Stomach (tissue), 8 donors: ENCODE measurements at regions not wholly inside any gene's neighbourhood (a gene's known extent, or its start where the extent isn't known, plus 50 kb on each side); places are given as distances from the start of the nearest gene placed in this dataset.

Source experiments
- DNase-seq, 2 donors: peaks; one replicate each; pipeline versions ENCODE4 v3.0.0 to v3.0.0-alpha.2; 2013 to 2019
- H3K27ac ChIP-seq, 5 donors: fragments of 200-600 bp in 4 of 5; sonication (generic) in 4 of 5; one replicate each; pipeline ENCODE4 v1.5.1; 2013 to 2019; ENCODE audit warnings: mild to moderate bottlenecking in 1 of 5, moderate library complexity in 1 of 5
- H3K27me3 ChIP-seq, 3 donors: fragments of 200-600 bp; sonication (generic); one replicate each; pipeline ENCODE4 v1.5.1; 2017 to 2019; ENCODE audit warnings: mixed run types in 1 of 3
- H3K36me3 ChIP-seq, 4 donors: fragments of 200-600 bp; sonication (generic); 1 replicate in 3 of 4; 2 replicates in 1 of 4; pipeline ENCODE4 v1.5.1; 2016 to 2019
- H3K4me1 ChIP-seq, 4 donors: fragments of 200-600 bp; sonication (generic); one replicate each; pipeline ENCODE4 v1.5.1; 2016 to 2019
- H3K4me3 ChIP-seq, 4 donors: fragments of 200-600 bp; sonication (generic) in 3 of 4; one replicate each; pipeline ENCODE4 v1.5.1; 2016 to 2019; ENCODE audit warnings: mild to moderate bottlenecking in 1 of 4
- H3K9me3 ChIP-seq, 4 donors: fragments of 200-600 bp; sonication (generic); one replicate each; pipeline ENCODE4 v1.5.1; 2016 to 2019
- CTCF ChIP-seq, 7 experiments: fragments of 450-650 bp in 4 of 7; fragments of 200-600 bp in 3 of 7; sonication (generic) in 3 of 7; IDR thresholded peaks; one replicate each; pipeline ENCODE4 v1.5.1; 2016 to 2019; ENCODE audit warnings: antibody characterized with exemption in 7 of 7, control low read depth in 2 of 7, mild to moderate bottlenecking in 1 of 7
- EP300 ChIP-seq: sonication (generic); formaldehyde crosslinking; IDR thresholded peaks from one replicate; pipeline ENCODE4 v1.6.1; 2017; ENCODE audit warnings: antibody characterized with exemption
- POLR2A ChIP-seq, 4 donors: fragments of 450-650 bp; IDR thresholded peaks; one replicate each; pipeline ENCODE4 v1.6.1; 2016; ENCODE audit warnings: antibody characterized with exemption in 4 of 4, control low read depth in 2 of 4, mild to moderate bottlenecking in 1 of 4, moderate library complexity in 1 of 4
- POLR2AphosphoS5 ChIP-seq, 3 donors: sonication (generic); formaldehyde crosslinking; IDR thresholded peaks; one replicate each; pipeline ENCODE4 v1.6.1; 2016; ENCODE audit warnings: antibody characterized with exemption in 3 of 3
- WGBS, 5 donors: extraction: QIAGEN DNeasy Blood & Tissue Kit in 3 of 5; methylation state at CpG; one replicate each; pipeline versions ENCODE4 v1.1.5 to v1.1.7; 2013 to 2018; 5-methylcytosine and 5-hydroxymethylcytosine counted together
- intact Hi-C: fragments of 100-400 bp; cut with DNase I; formaldehyde crosslinking; loops from one replicate; pipeline ENCODE4 v1.15.1; 2023; ENCODE audit warnings: low total_unique reads
- donor health status: healthy with polysubstance abuse.
- donor health status: Bipolar disorder and iron deficiency.
- donor health status: healthy.

GRCh38 chr1:56189946-56190805 lies 389.2 kb downstream of the PLPP3 start:
- no peak for TF ChIP-seq CTCF (IDR thresholded peaks at IDR 0.05)
- no peak for TF ChIP-seq POLR2AphosphoS5 (IDR thresholded peaks at IDR 0.05)
- TF ChIP-seq POLR2A (IDR thresholded peaks at IDR 0.05): no peak
- TF ChIP-seq EP300: no peak
- Histone ChIP-seq H3K27ac (peak overlapping the region in 1 of 5 donors; percentile 2), H3K36me3 (no peaks in the 10 kb centered on the region), H3K27me3 (no peaks in the 10 kb centered on the region), H3K4me3 (no peak overlapping the region), H3K4me1 (no peaks in the 10 kb centered on the region), H3K9me3 (no peaks in the 10 kb centered on the region)
- 67 to 80% (median 73%) methylated on average over 11 of the region's 11 CpGs for WGBS, 5 donors
- intact Hi-C loops: no loop called here
- no peak for DNase-seq

- H3K36me3 ChIP-seq: no peaks in the 10 kb centered on the region
- H3K27ac ChIP-seq: no peak overlapping the region
- 37 to 64% (median 58%) methylated on average over 2 of the region's 2 CpGs for WGBS, 5 donors
- H3K4me3 ChIP-seq: no peak overlapping the region
- no peak for DNase-seq
- H3K27me3 ChIP-seq: no peaks in the 10 kb centered on the region
- intact Hi-C loops: no loop called here
- H3K9me3 ChIP-seq: no peaks in the 10 kb centered on the region
- TF ChIP-seq POLR2AphosphoS5 (IDR thresholded peaks at IDR 0.05): no peak
- no peak for TF ChIP-seq POLR2A (IDR thresholded peaks at IDR 0.05)
- no peak for TF ChIP-seq CTCF (IDR thresholded peaks at IDR 0.05)
- no peak for TF ChIP-seq EP300
- no peaks in the 10 kb centered on the region for H3K4me1 ChIP-seq
Observed at GRCh38 chr1:56189454-56189853, 389.9 kb downstream of the PLPP3 start.

GRCh38 chr1:56188855-56189254 lies 390.5 kb downstream of the PLPP3 start:
- DNase-seq: no peak
- no peak overlapping the region for H3K27ac ChIP-seq
- intact Hi-C loops: no loop called here
- H3K4me3 ChIP-seq: no peak overlapping the region
- H3K27me3 ChIP-seq: no peaks in the 10 kb centered on the region
- H3K9me3 ChIP-seq: no peaks in the 10 kb centered on the region
- H3K36me3 ChIP-seq: no peaks in the 10 kb centered on the region
- WGBS, 5 donors: 35 to 57% (median 41%) methylated on average over 3 of the region's 3 CpGs
- no peak for TF ChIP-seq POLR2A (IDR thresholded peaks at IDR 0.05)
- TF ChIP-seq EP300: no peak
- no peak for TF ChIP-seq CTCF (IDR thresholded peaks at IDR 0.05)
- TF ChIP-seq POLR2AphosphoS5 (IDR thresholded peaks at IDR 0.05): no peak
- H3K4me1 ChIP-seq: no peaks in the 10 kb centered on the region

GRCh38 chr1:56188221-56188620 lies 391.1 kb downstream of the PLPP3 start:
- intact Hi-C loops: no loop called here

More at GRCh38 chr1:56188221-56188620, 391.1 kb downstream of the PLPP3 start:
- TF ChIP-seq EP300: no peak
- TF ChIP-seq CTCF (IDR thresholded peaks at IDR 0.05): no peak
- no peak for TF ChIP-seq POLR2A (IDR thresholded peaks at IDR 0.05)
- TF ChIP-seq POLR2AphosphoS5 (IDR thresholded peaks at IDR 0.05): no peak
- 61 to 81% (median 73%) methylated on average over 3 of the region's 3 CpGs for WGBS, 5 donors
- peak overlapping the region in 1 of 5 donors; percentile 10 for H3K27ac ChIP-seq
- H3K4me1 ChIP-seq: no peaks in the 10 kb centered on the region
- H3K4me3 ChIP-seq: no peak overlapping the region
- DNase-seq: no peak
- no peaks in the 10 kb centered on the region for H3K36me3 ChIP-seq
- no peaks in the 10 kb centered on the region for H3K9me3 ChIP-seq
- H3K27me3 ChIP-seq: no peaks in the 10 kb centered on the region
